NCI-H1092 treated with DMSO at 0.1 percent for 48 hours (cell line): ENCODE measurements at regions not wholly inside any gene's neighbourhood (a gene's known extent, or its start where the extent isn't known, plus 50 kb on each side); places are given as distances from the start of the nearest gene placed in this dataset.

ENCODE experiments used
- DNase-seq: peaks from one replicate; lab custom pipeline; 2025; lab: John Stamatoyannopoulos, UW

DNA sequence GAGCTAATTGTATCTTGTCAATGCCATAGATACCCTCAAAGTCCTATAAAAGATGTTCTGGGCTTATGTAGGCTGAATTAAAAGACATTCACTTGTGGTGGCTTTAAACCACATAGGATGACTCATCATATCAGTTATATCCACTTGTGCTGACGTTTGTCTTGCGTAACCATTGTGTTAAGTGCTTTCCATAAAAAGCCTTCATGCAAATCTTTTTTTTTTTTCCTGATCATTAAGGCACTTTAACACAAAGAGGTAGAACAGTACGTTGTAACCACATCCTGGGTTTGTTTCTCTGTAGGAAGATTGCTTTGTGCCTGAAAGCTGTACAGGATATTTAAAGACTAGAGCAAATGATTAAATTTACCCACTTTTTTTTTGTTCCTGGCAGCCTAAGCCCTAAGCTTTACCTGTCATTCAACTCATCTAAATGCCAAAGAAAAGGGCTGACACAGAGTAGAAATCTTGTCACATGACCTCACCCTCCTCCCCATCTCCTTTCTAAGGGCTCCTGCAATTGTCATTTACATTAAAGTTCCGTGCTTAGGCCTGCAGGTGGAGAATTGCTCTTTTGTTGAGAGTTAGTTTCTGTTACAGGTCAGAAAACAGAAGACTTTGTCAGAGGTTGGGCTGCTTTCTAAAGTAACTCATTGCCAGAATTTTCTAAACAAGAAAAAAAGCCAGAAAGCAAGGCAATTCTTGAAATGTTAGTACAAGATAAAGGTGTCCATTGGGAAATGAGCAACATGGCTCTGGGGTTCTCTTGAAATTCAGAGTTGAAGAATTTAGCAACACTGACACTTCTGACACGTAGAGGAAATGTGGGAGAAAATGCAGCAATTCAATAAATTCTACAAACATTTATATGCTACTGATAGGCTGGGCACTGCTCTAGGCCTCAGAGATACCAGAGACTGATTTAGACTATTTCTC lies 555.6 kb downstream of the PPARGC1A start:
- no peak for DNase-seq

DNA sequence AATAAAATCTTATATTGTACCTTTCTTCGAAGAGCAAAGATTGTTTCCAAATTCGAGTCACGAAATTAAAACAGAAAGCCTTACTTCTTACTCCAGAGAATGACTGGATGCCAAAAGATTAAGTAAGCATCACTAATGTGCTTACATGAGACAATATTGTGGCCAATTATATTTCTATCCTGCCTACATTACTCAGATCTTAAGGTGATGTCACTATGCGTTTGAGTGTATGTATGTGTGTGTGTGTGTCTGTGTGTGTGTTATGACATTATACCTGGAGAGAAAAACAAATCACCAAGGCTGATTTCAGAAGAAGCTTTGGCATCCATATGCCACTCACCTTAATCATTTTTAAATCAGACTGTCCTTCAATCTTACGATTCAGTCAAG lies 556.3 kb downstream of the PPARGC1A start:
- DNase-seq = no peak

DNA sequence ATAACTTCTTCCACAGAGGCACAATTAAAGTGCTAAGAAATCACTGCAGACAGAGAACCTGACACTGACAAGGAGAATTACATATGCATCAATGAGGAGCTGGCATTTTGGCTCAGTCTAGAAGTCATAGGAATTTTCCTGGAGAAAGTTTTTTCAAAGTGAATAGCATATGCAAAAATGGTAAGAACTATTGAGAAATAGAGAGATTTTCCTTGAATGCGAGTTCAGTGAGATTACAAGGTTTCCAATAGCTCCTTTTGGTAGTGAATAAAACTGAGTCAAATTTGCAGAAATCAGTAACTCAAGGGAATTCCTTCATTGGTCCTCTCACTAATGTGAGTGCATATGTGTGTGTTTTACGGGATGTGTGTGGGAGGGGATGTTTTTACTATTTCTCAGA lies 557.5 kb downstream of the PPARGC1A start:
- no peak for DNase-seq

DNA sequence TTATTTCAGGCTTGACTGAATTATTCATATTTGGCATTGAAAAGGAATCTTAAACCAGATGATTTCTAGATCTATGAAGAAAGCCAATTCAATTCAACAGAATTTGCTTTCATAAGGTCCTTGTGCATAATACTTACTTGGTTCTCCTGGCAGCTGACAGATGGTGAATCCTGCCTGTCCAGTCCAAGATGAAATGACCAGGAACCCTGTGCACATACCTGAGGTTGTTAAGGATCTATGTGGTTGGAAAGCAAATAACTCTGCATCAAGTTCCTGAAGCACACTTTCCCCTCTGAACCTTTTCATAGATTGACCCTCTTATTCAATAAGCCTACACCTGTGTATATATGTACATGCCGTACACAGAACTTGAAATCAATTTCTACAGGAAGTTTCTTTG lies 562.7 kb downstream of the PPARGC1A start:
- no peak for DNase-seq

DNA sequence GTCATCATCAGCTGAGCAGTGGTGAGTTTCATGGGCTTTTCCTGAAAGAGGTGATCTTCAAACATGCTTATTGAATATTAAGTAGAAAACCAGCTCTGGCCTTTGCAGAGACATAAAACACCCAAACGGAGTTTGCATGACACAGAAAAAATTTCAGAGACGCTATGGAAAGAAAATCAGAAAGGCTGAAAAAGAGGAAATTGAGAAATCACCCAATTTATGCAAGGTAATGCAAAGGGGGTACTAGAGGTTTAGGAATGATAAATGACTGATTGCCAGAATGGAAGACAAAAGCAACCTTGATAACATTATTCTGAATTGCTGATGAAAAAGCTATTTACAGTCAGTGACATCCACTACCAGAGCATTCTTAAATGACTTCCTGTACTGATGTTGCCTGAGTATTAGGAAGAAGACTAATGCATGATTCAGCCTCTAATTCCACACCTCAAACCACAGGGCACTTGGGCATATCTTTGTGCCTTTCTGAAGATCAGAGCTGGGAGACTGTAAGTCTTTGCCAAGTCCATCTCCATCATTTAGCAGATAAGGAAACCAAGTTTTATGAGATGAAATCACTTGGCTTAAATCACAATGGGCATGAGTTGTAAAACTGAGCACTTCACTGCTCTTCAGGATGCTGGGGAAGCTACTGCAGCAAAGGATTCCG lies 565.7 kb downstream of the PPARGC1A start:
- DNase-seq = no peak

DNA sequence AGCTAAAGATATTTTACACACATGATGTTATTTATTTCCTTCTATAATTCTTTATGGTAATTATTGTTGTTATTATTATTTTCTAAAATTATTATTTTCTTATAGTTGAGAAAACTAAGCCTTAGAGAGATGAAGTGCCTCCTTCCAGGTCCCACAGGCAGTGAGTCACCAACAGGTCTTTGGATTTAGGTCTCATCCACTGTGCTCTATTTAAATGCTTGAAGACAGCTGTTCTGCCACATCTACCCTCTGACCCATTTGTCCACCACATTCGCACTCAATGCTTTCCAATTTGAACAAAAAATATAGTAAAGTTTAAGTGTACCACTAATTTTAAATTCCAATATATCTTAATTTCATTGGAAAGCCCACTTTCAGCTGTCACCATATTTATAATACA lies 566.4 kb downstream of the PPARGC1A start:
- no peak for DNase-seq

DNA sequence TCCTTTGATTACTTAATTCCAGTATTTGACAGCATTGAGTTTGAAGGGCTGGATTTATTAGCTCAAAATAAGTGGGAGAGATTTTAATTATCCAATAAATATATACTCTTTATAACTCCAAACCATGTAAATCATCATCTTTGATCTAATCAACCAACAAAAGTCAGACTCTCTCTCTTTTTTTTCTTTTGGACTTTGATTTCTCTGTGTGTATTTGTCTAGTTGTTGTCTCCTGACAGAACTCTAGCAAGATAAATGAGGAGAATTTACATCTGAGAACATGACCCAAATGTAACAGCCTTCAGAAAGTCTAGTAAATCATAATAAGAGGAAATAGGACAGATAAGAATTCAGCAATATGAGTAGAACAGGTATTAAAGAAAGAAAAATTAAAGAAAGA lies 567.1 kb downstream of the PPARGC1A start:
- no peak for DNase-seq

DNA sequence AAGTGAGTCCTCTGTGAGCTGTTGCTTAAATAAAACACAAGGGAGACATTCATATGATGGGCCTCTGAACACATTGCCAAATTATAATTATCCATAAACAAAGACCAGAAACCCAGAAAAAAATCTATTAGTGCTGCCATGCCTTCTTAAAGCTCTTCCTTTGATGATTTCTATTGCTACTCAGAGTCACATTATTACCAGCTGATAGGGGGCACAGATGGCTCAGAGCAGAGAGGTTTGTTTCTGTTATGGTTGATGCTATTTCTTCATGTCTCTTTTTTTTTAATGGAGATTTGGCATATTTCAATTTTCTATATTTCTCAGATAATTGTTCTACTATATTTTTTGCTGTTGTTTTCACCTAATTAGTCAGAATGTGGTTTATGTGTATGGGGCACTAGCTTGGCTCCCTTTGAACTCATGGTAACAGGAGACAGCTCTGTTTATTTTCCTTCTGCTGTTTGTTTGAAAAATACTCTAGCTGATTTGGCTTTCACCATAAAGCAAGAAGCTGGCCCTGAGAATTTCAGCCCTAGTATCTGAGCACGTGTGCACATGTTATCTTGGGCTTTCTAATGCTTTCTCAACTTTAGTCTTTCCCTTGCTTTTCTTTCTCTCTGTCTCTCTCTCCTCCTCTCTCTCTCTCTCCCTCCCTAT lies 568.8 kb downstream of the PPARGC1A start:
- DNase-seq = no peak

DNA sequence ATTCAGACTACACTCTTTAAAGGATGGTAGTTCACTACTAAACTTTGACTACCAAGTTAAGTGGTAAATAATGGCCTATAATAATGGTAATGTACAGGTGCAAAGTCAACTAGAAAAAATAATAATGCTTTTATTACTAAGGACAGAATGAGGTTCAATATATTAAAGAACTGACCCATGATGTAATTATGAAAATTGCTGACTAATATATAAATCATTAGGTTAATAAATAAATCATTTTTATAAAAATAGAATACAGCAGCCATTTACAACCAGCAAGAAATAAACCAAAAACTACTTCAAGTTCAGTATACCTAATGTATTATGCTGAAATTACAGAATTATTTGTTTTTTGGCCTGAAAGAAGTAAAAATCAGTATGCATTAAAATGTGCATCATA lies 577.2 kb downstream of the PPARGC1A start:
- no peak for DNase-seq

DNA sequence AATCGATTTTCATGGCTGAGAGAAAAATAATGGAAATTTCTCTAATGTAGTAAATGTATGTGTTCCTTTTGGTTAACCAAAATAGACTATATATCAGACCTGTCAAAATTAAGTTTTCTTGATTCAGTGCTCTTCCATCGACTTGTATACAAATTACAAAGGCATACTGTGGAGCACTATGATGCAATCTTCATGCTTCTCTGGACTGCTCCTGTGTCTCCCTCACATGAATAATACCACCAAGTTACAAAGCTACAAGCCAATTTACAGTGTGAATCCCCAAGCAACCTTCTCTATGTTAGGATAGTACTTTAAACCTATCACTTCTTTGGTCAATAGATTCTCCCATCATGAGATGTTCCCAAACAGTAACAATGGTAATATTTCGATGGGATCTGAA lies 577.9 kb downstream of the PPARGC1A start:
- no peak for DNase-seq

DNA sequence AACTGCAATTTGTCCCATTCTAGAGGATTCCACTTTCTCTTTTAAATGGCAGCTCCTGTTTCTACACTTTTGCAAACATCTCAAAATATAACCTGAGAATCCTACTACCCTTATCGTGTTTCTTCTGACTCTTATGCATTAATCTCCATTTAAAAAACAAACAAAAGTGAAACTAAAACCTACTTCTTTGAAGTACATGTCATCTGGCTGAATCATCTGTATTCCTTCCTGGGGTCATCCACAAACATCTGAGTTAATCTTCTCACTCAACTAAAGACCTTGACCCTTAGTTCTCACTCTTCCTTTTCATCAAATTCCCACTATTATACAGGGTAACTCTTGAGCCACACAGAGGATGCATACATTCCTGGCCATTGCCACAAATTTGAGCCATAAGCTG lies 584.8 kb downstream of the PPARGC1A start:
- DNase-seq = no peak

DNA sequence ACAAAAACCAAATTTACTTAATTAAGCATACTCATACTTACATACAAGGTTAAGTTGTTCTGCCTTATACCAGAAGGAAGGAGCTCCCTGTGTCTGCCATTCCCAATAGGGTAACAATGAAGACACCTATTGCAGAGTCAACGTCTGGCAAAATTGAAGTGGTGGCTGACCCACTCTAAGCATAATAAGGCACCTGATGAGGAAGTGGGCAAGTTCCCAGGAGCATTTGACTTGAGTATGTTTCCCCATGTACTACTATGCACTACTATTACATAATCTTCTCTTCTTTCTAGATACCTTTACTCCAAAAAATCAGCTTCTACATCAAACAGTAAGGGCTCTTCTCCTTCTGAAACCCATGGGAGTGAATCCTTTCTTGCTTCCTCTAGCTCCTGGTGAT lies 591.5 kb downstream of the PPARGC1A start:
- DNase-seq = no peak

DNA sequence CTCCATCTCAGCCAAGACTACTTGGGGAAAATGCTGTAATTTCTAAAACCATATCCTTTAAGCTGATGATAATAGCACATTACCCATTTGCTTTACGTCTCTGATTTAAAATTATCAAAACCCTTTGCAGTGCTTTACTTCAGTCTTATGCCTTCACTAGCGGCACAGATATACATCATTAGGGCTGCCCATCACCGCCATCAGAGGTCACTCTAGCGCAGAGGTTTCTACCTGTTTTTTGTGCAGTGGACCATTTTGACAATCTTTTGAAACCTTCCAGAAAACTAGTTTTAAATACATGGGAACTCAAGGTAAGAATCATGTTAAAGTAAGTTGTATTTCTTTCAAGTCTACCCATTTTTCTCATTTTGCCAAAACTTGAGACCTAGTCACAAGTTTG lies 592.5 kb downstream of the PPARGC1A start:
- no peak for DNase-seq

DNA sequence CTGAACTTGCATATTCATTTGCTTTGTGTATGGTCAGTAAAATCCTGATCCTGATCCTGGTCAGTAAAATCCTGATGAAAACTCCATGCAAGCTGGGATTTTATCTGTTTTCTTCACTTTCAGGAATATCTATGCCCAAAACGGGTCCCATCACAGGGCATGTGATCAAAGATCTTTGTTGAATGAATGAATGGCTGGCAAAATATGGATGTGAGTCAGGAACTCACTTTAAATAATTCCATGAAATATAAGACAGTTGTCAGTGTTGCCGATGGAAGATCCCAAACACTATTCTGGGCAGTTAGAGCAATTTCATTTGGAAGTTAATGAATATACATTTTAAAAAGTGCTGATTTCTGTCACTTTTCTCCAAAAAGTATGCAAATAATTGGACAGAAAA lies 598.4 kb downstream of the GBA3 start:
- DNase-seq = no peak

DNA sequence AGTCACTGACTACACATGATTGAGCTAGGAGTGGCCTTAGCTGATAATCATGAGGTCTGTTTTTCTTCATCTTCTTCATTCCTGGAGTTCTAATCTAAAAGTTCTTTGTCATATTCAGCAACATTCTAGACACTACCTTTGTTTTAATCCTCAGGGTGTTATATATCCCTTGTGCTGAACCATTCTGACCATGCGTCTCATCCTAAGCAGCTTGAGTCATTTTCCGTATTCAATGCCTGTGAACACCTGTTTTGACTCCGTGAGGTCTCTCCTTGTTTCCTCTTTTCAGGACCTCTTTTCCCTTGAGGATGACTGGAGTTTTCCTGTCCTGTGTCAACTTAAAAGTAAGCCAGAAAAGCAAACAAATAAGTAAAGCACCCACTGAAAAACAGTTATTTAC lies 597.9 kb downstream of the GBA3 start:
- no peak for DNase-seq

DNA sequence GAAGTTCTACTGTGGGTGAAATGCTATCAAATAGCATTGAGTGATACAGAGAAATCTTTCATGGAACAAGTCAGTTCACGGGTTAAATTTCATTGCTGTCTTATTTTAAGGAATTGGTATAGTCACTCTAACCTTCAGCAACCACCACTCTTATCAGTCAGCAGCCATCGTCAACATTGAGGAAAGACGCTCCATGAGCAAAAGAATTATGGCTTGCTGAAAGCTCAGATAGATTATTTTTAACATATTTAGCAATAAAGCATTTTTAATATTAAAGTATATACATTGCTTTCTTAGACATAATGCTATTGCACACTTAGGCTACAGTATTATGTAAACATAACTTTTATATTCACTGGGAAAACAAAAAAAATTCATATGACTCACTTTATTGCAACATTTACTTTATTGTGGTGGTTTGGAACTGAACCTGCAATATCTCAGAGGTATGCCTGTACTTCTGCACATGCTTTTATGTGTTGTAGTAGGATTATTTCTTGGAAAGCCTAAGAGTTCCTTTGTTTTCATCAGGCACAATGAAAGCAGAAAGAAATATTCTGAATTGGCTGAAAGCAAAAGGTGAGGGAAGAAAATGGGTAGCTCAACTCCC lies 586.7 kb downstream of the GBA3 start:
- no peak for DNase-seq

DNA sequence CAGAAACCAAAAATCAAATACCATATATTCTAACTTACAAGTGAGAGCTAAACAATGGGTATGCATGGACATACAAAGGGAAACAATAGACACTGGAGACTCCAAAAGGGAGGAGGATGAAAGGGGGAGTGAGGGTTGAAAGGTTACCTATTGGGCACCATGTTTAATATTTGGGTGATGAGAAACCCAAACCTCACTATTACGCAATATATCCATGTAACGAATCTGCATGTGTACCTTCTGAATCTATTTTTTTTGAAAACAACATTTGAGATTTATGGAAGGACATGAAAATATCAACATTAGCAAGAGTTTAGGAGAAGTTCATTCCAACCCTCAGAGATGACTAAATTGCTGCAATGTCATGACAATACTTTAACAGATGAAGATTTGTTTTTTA lies 586.1 kb downstream of the GBA3 start:
- DNase-seq = no peak

DNA sequence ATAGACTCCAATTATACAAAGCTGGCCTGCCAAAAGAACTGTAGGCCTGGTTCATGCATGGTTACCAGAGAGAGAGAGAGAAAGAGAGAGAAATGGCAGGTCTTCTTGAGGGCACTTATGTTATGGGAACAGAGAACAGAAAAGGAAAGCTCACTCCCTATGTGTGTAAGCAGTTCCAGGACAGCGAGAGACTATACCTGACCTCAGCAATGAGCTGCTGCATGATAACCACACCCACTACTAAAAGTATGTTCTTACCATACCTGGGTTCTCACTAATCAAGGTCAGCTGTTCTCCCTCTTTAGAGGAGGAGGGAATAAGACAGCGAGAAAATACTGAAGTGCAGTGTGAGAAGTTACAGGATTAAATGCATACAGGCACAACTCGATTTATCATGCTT lies 583.3 kb downstream of the GBA3 start:
- DNase-seq = no peak

DNA sequence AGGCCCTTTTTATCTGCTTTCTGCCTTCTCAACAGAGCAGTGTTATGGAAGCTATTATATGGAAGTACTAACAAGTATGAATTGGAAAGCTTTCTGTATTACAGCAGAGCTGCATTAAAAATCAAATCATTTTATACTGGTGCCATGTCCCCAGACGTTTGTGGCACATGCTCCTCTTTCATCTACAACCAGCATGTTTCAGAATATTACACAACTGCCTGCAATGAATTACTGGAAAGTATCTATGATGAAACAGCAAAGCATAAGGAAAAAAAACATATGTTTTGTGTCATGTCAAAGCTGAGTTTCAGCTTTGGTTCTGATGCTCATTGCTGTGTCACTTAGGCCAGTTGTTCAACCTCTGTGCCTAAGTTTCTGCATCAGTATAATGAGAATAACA lies 576.8 kb downstream of the GBA3 start:
- DNase-seq = no peak

DNA sequence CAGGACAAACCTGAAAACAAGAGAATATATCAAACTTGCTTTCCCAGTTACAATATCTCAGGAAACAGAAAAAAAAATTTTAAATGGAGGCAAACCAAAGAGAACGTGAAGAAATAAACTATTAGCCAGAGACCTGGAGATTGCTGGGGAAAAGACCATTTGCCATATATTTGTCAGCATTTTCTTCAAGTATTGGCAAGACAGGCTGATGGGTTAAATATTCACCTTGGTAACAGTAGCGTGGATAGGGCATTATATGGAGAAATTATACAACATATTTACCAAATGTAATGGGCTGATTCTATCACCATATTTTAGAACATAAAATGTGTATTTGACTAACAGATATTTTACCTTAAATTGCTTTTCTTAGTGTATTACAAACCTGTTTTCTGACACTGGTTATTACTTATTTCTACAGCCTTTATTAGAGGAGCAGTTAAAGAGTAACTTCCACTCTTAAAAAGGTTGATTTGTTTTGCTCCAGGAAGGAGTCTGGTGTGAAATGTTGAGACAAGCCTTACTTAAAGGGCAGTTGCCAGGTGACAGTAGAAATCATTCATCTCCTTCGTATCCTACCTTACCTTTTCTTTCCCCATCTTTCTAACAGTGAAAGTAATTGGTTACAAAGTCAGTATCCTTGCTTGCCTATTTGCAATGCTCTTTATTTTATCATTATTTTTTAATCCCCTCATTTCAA lies 575.5 kb downstream of the GBA3 start:
- no peak for DNase-seq

DNA sequence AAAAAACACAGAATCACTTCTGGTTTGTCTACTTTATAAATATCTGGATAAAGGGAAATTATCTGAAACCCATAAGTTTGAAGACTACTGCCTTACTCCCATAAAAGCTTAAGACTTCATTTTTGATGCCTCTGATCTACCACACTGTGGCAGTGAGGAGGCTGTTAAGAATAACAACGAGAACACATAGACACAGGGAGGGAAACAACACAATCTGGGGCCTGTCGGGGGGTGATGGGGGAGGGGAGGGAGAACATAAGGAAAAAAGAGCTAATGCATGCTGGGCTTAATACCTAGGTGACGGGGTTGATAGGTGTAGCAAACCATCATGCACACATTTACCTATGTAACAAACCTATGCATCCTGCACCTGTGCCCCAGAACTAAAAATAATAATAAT lies 573.7 kb downstream of the GBA3 start:
- no peak for DNase-seq

DNA sequence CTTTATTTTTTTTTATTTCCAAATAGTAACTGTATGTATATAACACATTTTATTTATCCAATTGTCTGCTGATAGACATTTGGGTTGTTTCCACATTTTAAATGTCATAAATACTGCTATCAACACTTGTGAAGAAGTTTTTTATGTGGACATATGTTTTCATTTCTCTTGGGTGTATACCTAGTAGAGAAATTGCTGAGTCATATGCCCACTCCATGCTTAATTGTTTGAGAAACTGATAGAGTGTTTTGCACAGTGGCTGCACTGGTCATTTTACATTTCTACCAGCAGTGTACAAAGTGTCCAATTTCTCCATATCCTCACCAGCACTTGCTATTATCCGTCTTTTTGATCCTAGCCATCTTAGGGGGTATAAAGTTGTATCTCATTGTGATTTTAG lies 567.8 kb downstream of the GBA3 start:
- DNase-seq = no peak
